GM12875 (cell line): ENCODE measurements at regions not wholly inside any gene's neighbourhood (a gene's known extent, or its start where the extent isn't known, plus 50 kb on each side); places are given as distances from the start of the nearest gene placed in this dataset.

Experiments used
- H3K4me3 ChIP-seq: one replicate; pipeline ENCODE4 v1.5.1; 2011; ENCODE audit warnings: low read depth, low read length, control low read depth
- TF ChIP-seq, protein P1 (sequence below): IDR thresholded peaks from 2 replicates; pipeline ENCODE4 v1.5.1; 2011; ENCODE audit warnings: low read depth, mild to moderate bottlenecking, control low read depth, inconsistent platforms, low read length, moderate library complexity, borderline replicate concordance; ENCODE audit not compliant: insufficient read depth

DNA sequence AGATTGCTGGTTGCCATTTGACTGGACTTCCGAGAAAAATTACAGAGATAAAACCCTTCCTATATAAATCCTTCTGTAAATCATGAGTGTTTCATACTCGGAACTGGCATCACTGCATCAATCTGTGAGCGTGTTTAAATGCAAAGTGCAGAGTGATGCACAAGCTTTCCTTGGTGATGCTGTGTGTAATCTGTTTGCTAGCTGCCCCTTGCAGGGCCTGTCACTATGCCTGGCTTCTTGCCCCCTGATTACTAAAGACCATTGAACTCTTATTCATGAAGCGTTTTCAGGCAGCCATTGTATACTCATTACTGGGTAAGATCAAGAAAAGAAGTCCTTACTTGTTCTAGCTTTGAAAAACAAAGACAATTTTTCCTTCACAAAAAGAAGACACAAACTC, 266.9 kb upstream of the FANCL start:
- no peak overlapping the region for H3K4me3 ChIP-seq
- TF ChIP-seq, protein P1, sequence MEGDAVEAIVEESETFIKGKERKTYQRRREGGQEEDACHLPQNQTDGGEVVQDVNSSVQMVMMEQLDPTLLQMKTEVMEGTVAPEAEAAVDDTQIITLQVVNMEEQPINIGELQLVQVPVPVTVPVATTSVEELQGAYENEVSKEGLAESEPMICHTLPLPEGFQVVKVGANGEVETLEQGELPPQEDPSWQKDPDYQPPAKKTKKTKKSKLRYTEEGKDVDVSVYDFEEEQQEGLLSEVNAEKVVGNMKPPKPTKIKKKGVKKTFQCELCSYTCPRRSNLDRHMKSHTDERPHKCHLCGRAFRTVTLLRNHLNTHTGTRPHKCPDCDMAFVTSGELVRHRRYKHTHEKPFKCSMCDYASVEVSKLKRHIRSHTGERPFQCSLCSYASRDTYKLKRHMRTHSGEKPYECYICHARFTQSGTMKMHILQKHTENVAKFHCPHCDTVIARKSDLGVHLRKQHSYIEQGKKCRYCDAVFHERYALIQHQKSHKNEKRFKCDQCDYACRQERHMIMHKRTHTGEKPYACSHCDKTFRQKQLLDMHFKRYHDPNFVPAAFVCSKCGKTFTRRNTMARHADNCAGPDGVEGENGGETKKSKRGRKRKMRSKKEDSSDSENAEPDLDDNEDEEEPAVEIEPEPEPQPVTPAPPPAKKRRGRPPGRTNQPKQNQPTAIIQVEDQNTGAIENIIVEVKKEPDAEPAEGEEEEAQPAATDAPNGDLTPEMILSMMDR, result no peak

DNA sequence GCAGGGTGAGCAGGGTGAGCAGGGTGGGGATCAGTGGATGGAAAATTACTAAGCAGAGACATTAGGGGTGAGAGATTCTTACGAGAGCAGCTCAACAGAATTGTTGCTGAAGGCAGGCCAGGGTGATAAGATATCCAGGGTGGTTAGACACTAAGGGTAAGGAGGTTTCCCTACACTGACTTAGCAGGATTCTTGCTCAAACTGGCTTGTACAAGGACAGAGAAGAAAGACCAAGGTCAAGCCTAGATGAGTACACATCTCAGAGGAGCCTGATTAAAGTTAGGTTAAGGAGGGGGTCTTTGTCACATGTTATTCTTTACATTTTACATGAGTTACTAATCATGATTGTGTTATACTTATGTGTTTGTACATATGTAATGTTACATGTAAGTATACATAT, 262.8 kb upstream of the FANCL start:
- H3K4me3 ChIP-seq, result no peak overlapping the region
- TF ChIP-seq, protein P1, result no peak

DNA sequence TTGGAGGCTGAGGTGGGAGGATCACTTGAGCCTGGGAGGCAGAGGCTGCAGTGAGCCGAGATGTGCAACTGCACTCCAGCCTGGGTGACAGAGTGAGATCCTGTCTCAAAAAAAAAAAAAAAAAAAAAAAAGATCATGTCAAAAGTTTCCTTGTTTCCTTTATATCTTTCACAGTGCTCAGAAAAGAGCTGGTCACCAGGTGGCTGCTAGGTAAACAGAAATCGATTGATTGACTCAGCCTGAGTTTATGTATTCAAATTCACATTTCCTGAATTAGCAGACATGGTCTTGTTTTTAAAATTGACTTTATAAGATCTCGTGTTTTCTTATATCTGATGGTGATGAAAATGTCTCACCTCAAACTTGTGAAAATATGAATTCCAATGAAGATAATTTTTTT, 261.8 kb upstream of the FANCL start:
- TF ChIP-seq, protein P1, result no peak
- no peak overlapping the region for H3K4me3 ChIP-seq

DNA sequence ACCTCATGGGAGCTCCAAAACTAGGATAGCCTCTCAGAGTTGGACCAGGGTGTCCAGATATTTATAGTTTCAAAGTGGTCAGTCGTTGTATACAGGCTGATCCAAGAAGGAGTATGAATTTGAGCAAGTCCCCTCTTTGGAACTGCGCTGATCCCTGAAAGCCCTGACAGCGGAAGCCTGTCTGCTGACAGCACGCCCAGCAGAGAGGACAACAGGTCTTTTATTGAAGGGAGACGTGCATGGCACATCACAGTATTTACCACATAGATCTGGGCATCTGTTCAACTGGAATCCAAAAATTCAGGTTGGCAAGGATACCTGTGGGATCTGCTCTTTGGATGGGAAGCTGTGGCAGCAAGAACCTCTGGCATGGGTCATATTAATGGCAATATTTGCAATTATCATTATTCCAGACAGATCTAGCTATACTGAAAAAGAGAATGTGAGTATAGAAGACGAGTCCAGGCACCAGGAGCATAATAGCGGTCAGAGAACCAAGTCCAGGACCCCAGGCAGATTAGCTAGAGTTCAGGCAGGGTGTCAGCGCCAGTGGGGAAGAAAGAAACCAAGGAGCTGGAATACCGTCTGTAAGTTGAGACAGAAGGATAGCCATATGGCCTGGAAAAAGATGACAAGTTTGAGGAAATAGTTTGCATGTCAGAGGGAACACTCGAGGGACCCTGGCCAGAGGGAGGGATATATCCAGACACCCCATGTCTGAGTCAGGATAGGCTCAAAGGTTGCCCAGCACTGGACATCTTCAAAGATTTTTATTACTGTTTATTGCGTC, 260.4 kb upstream of the FANCL start:
- TF ChIP-seq, protein P1, result no peak
- H3K4me3 ChIP-seq, result no peak overlapping the region

DNA sequence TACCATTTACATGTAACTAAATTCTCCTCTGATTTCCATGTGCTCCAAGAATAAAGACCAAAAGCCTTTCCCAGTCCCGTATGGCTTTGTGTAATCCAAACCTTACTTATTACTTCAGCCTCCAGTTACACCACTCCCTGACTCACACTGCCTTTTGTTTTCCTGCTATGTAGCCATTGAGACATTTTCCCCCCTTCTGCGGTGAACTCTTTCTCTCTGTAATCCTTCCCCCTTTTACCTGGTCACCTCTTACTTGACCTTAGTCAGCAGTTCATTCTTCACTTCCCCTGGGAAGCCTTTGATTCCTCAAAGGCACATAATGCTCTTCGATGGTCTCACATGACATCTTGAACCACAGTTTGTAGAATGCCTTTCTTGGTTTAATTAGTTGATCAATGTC, 256.0 kb upstream of the FANCL start:
- TF ChIP-seq, protein P1, result no peak
- H3K4me3 ChIP-seq, result no peak overlapping the region

DNA sequence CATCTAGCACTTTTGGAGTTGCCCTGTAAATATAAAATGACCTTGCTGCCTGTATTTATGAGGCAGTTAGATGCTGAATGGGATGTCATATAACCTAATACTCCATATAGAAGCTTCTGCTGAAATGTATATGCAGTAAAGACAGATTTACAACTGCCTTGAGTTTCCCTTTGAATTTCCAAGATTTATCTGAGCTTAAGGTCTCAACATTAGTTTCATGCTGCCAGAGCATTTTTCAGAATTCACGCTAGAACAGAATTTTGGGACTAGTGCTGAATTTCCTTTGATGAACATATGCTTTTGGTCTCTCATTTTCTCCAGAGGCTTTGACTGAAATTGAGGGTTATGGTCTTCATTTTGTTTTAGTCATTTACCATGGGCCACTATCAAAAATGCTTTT, 254.7 kb upstream of the FANCL start:
- no peak overlapping the region for H3K4me3 ChIP-seq
- TF ChIP-seq, protein P1, result no peak

DNA sequence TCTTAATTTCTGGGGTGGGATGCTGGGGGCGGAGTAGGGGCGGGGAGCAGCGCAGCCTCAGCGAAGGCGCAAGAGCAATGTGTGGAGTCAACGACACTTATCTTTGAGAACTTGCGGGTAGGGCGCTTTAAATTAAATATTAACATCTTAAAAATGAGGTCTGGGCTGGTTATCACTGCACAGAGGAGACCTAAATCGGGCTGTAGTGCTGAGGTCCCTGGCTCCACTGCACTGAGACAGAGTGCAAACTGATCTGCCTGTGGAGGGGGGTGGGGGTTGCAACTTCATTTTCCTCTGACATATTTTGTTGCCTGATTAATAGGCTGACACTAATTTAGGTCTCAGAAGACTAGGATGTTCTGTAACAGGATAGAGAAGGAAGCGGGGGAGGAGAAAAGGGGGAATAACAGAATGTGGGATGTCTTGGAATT, 253.0 kb upstream of the FANCL start:
- H3K4me3 ChIP-seq, result no peak overlapping the region
- TF ChIP-seq, protein P1, result no peak
